ENCODE measurements at regions not wholly inside any gene's neighbourhood (a gene's known extent, or its start where the extent isn't known, plus 50 kb on each side); places are given as distances from the start of the nearest gene placed in this dataset.

- CTCF ChIA-PET, result interaction anchor here (0.9 to 3.5 kb wide), 3 partner anchors 18 to 121 kb away, joined by 3 to 11 read pairs (median 3); no protein-coding TSS in a partner anchor
- Histone ChIP-seq H2AFZ (ENCODE audit: low read depth) (no peak overlapping the region), H3K36me3 (replicated peaks in 1 of 2; ENCODE audit: control insufficient read depth in 1 of 2, insufficient read depth in 2 of 2, low read length in 1 of 2) (no peaks in the 10 kb centered on the region), H3K27me3 (ENCODE audit: insufficient read depth) (no peaks in the 10 kb centered on the region), H3K9me3 (no peaks in the 10 kb centered on the region), H3K79me2 (ENCODE audit: insufficient read depth) (no peaks in the 10 kb centered on the region), H3K9me2 (no peaks in the 10 kb centered on the region), H3F3A (replicated peaks; ENCODE audit: insufficient read depth) (no peaks in the 10 kb centered on the region), H3K4me1 (ENCODE audit: control insufficient read depth in 1 of 2, insufficient read depth in 2 of 2, low read depth in 1 of 2, low read length in 1 of 2) (peaks cover 14% of the 10 kb centered on the region in 2 experiments; a peak in 3 of 4 replicates), H3K4me2 (no peak overlapping the region), H3K9ac (no peak overlapping the region), H3K4me3 (ENCODE audit: low read depth in 2 of 2, low read length in 1 of 2) (no peak overlapping the region), H4K20me1 (ENCODE audit: insufficient read depth) (no peaks in the 10 kb centered on the region), H3K27ac (ENCODE audit: low read depth in 2 of 2, low read length in 1 of 2) (no peak overlapping the region)
- no peak for DNase-seq
- POLR2A ChIA-PET, result no interaction called here
- TF ChIP-seq ELF1 (IDR thresholded peaks at IDR 0.05) (no peak), IRF3 (IDR thresholded peaks at IDR 0.05; ENCODE audit: low read depth, low read length) (no peak), MAX (IDR thresholded peaks at IDR 0.05; ENCODE audit: low read depth) (no peak), EZH2phosphoT487 (IDR thresholded peaks at IDR 0.05; ENCODE audit: borderline replicate concordance, low read depth) (no peak), RCOR1 (IDR thresholded peaks at IDR 0.05; ENCODE audit: low read length) (no peak), RAD21 (IDR thresholded peaks at IDR 0.05; ENCODE audit: low read length) (no peak)
- 82% methylated on average over 14 of the region's 18 CpGs for WGBS (ENCODE audit: low lambda C conversion rate)
Observed at GRCh38 chr9:91034976-91035824, 233.6 kb downstream of the SYK start.

- WGBS (ENCODE audit: low lambda C conversion rate), result 88% methylated on average over 10 of the region's 10 CpGs
- no peak overlapping the region for H3K27ac ChIP-seq (ENCODE audit: low read depth in 2 of 2, low read length in 1 of 2)
- no peak for DNase-seq
Observed at GRCh38 chr9:91035825-91036208, 234.2 kb downstream of the SYK start.

More at GRCh38 chr9:91035825-91036208, 234.2 kb downstream of the SYK start:
- Histone ChIP-seq H3K79me2 (ENCODE audit: insufficient read depth) (no peaks in the 10 kb centered on the region), H3K27me3 (ENCODE audit: insufficient read depth) (no peaks in the 10 kb centered on the region), H4K20me1 (ENCODE audit: insufficient read depth) (no peaks in the 10 kb centered on the region), H2AFZ (ENCODE audit: low read depth) (no peak overlapping the region), H3F3A (replicated peaks; ENCODE audit: insufficient read depth) (no peaks in the 10 kb centered on the region), H3K4me2 (no peak overlapping the region), H3K9me2 (no peaks in the 10 kb centered on the region), H3K9ac (no peak overlapping the region), H3K4me3 (ENCODE audit: low read depth in 2 of 2, low read length in 1 of 2) (no peak overlapping the region), H3K36me3 (replicated peaks in 1 of 2; ENCODE audit: control insufficient read depth in 1 of 2, insufficient read depth in 2 of 2, low read length in 1 of 2) (no peaks in the 10 kb centered on the region), H3K4me1 (ENCODE audit: control insufficient read depth in 1 of 2, insufficient read depth in 2 of 2, low read depth in 1 of 2, low read length in 1 of 2) (peaks cover 14% of the 10 kb centered on the region in 2 experiments; a peak in 3 of 4 replicates), H3K9me3 (no peaks in the 10 kb centered on the region)
- TF ChIP-seq CTCF (IDR thresholded peaks at IDR 0.05), result no peak
- POLR2A ChIA-PET, result no interaction called here
- CTCF ChIA-PET, result interaction anchor here (0.9 to 1.1 kb wide), 2 partner anchors 19 to 64 kb away, joined by 3 read pairs; no protein-coding TSS in a partner anchor
